OCI-M2 (cell line): ENCODE measurements at regions not wholly inside any gene's neighbourhood (a gene's known extent, or its start where the extent isn't known, plus 50 kb on each side); places are given as distances from the start of the nearest gene placed in this dataset.
A peak's percentile ranks its signal among the peaks of the same experiment; 100 is the strongest.

Experiments used
- DNase-seq: peaks from one replicate; lab custom pipeline; 2025; ENCODE audit not compliant: unreplicated experiment; lab: John Stamatoyannopoulos, UW

- peak; percentile 90 for DNase-seq
Measured at GRCh38 chr6:6704103-6705060, 115.9 kb downstream of the LY86 start.

DNA sequence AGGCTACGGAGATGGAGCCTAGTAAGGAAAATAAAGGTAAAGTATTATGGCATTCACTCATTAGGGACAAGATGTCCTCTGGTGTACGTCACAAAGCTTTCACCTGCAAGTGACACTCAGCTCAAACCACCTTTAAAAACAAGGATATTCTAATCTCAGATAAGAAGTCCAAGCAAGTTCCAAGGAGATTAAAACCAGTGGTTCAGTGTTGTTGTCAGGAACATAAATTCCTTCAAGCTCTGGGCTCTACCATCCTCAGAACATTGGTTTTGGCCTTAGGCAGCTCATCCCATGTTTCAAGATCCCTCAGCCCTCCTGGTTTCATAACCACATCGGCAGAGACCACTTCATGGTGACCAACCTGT, 116.5 kb downstream of the LY86 start:
- DNase-seq, result no peak

- DNase-seq, result no peak
Measured at GRCh38 chr6:6705915-6706675, 117.6 kb downstream of the LY86 start.

- DNase-seq, result no peak
Measured at GRCh38 chr6:6707143-6707542, 118.6 kb downstream of the LY86 start.

GRCh38 chr6:6709106-6709505, 120.6 kb downstream of the LY86 start:
- peak; percentile 72 for DNase-seq

DNA sequence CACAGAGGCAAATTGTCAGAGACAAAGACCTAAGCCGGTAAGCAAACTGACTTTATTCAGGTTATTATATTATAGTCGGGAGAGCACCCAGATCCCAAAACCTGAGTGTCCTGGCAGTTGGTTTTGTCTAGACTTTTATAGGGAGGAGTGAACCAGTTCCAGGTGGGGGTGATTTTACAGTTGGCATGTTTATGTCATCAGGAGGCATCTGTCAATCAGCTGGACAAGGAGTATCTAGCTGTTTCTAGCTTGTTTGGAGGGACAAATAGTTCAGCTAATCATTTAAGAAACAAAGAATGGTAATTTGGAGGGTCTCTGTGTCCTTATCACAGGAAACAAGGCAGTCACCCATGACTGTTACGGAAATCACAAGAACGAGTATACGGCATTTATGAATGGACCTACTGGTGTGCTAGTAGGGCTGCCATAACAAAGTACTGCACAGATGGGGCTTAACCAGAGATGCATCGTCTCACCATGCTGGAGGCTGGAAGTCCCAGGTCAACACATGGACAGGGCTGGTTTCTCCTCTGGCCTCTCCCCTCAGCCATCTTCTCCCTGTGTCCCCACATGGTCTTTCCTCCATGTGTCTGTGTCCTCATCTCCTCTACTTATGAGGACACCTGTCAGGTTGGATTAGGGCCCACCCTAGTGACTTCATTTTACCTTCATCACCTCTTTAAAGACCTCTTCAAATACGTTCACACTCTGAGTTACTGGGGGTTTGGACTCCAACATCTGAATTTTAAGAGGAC, 122.7 kb downstream of the LY86 start:
- no peak for DNase-seq

DNA sequence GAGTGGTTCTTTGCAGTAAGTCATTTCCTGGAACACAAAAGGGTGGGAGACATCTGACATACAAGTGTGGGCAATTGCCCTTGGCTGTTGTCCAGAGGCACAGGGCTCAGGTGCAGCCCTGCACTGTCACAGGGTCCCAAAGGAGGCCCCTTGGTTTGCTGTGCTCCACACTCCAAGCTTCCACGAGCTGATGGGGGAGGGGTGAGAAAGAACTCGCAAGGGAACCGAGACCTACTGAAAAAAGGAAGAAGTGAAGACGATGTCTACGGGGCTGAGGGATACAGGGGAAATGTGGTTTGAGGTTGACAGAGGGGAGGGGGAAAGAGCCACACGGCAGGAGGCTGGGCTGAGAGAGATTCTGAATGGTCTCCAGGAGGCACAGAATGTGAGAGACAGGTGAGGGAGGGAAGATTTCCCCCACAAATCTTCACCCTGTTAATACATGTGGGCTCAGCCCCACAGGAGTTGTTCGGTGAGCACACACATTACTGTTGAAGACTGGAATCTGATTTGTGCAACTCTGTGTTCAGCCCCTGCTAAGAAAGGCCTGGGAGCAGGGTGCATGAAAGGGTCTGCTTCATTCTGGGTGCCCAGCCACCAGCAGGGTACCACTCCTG, 123.4 kb downstream of the LY86 start:
- DNase-seq, result no peak

DNA sequence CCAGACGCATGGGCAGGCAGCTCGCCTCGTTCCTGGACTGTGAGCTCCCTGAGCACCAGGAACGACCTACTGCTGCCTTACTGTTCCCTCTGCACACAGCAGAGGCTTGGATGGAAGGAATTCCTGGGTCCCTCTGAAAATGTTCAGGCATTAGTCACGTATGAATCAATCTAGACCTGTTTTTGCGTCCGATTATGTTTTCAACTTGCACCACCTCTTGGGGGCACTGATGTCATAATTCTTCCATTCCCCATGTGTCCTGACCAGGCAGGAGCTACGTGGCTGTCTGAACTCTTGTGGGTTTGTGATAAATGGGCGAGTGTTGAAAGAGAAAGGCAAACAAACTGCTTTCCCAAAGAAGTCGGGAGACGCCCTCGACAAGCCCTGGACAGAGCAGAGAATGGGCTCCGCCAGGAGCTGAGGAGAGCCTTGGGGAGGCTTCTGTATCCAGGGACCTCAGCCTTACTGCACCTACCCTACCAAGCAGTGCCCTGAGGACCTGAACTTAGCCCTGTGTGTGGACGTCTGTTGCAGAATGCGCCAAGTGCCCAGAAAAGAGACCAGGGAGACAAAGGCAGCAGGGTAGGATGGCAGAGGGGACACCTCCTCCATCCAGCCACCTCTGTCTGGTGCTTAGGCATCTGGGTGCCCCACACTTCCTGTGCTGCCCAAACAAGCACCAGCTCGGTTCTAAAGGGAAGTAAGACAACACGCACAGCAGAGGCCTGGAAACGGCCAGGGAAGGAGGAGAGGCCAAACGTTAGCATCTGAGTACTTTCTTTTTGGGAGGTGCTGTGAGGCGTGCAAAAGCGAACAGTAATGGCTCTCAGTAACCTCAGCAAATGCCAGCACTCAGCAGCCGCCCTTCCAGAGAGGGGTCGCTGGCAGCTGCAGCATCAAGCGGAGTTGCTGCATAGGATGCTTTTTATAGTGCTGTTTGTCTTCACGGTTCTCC, 124.2 kb downstream of the LY86 start:
- no peak for DNase-seq

DNA sequence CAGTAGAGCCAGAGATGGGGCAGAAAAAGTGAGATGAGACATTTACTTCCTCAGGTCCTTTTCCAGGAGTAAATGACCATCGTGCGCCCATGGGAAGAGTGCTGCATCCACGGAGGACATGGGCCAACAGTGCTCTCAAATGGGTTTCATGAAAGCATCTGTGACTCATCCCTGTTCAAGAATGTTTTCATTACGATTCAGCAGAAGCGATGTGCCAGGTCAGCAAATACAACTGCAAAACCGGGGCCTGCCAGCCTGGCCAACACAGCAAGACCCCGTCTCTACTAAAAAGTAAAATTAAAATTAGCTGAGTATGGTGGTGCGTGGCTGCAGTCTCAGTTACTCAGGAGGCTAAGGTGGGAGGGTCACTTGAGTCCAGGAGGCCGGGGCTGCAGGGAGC, 125.1 kb downstream of the LY86 start:
- no peak for DNase-seq

GRCh38 chr6:6714118-6714897, 125.8 kb downstream of the LY86 start:
- no peak for DNase-seq

- DNase-seq, result no peak
Measured at GRCh38 chr6:6714953-6715352, 126.4 kb downstream of the LY86 start.

DNA sequence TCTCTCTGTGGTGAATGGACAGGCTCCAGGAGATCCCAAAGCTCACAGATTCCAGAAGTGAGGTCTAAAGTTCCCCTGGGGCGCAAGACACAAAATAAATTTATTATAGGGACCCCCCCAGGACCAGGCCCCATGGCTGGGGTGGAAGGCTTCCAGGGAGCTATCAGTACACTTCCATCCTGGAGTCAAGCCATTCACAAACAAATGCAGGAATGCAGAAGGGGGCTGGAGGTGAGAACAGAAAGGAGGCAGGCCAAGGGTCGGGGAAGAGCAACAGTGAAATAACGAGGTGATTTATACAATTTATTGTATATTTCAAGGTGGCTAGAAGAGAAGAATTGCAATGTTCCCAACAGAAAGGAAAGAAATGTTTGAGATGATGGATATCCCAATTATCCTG, 126.9 kb downstream of the LY86 start:
- DNase-seq, result no peak

GRCh38 chr6:6716998-6717763, 128.7 kb downstream of the LY86 start:
- DNase-seq, result no peak

DNA sequence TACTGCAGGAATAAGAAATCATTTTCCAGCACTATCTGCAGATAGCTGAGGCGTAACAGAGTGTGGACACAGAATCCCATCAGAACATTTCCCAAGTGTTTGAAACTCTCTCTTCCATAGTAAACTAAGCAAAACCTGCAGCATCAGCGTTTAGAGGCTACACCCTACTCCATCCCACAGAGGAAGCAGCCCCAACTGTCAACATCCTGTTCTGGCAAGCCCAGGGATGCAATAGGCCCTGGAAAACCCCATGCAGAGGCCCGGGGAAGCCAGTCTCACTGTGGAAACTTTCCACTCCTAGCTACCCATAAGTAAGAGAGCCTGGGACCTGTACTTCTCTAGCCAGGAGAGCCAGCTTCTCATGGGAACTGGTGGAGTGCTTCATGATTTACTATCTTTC, 129.4 kb downstream of the LY86 start:
- no peak for DNase-seq

DNA sequence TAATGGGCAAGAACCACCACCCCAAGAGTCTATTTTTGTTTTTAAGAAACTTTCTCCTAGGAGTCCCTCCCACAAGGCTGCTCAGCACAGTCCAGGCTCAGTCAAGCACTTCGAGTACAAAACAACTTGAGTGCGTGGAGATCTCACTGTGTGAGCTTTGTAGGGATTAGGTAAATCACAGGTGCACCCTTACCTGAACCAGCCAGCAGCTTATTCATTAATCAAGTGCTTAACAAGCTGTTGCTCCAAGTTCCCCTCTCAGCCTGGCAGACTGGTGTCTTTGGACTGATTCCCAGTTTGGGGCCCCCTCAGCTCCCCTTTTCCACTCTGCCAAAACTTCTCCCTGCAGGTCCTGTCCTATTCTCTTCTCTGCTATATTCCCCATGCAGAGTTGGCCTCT, 133.1 kb downstream of the LY86 start:
- no peak for DNase-seq

- no peak for DNase-seq
Measured at GRCh38 chr6:6722195-6722594, 133.7 kb downstream of the LY86 start.

GRCh38 chr6:6723361-6723760, 134.8 kb downstream of the LY86 start:
- DNase-seq, result no peak

DNA sequence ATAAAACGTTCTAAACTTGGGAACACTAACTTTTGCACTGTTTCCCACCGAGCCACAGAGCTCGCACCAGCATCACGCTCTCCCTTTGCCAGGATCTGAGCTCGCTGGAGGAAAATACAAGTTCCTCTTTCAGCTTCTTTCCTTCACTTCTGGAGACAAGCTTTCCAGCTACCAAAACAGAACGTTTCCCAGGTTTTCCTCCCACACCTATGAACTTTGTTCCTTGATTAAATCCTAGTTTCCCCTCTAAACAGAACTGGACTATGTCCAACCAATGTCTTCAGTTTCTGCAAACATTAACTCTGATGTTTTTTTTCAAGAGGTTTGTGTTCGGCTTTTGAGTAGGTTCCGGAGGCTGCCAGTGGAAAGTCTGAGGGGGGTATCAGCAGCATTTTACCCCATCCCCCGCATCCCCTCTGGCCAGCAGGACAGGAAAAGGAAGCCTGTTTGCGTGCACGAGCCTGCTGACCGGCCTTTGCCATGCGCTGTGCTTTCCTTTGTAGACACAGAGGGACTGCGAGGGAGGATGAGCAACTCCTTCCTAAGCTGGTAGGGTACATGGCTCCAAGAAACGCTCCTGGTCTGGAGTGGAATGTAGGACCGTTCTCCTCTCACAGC, 135.5 kb downstream of the LY86 start:
- no peak for DNase-seq
